ENCODE measurements at regions not wholly inside any gene's neighbourhood (a gene's known extent, or its start where the extent isn't known, plus 50 kb on each side); places are given as distances from the start of the nearest gene placed in this dataset.

GRCh38 chr11:122463530-122463929 is 192.0 kb upstream of the UBASH3B start:
- no peak for DNase-seq (ENCODE audit: low read depth)
- H3K4me3 ChIP-seq (ENCODE audit: low read depth, low read length), result no peak overlapping the region

- no peak overlapping the region for H3K4me3 ChIP-seq (ENCODE audit: low read depth, low read length)
- no peak for DNase-seq (ENCODE audit: low read depth)
Observed at GRCh38 chr11:122459064-122459463, 196.5 kb upstream of the UBASH3B start.

DNA sequence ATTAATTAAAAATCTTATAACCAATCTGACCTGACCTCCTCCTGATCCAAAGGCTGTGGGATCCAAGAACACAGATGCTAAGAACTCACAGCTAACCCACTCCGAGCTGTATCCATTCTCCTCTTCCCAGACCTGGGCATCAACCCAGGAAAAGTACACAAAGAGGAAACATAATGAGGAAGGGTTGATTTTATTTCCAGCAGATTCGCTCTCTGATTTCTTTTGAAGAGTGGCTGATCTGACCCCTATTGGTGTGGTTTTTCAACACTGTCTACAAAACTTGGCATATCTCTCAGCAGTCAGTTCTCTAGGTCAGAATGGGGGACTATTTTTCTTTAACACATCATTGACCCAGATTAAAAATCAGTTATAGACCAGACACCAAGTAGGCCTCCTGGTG is 201.9 kb upstream of the UBASH3B start:
- no peak overlapping the region for H3K4me3 ChIP-seq (ENCODE audit: low read depth, low read length)
- no peak for DNase-seq (ENCODE audit: low read depth)

- no peak overlapping the region for H3K4me3 ChIP-seq (ENCODE audit: low read depth, low read length)
- DNase-seq (ENCODE audit: low read depth), result no peak
Observed at GRCh38 chr11:122451911-122452310, 203.6 kb upstream of the UBASH3B start.

DNA sequence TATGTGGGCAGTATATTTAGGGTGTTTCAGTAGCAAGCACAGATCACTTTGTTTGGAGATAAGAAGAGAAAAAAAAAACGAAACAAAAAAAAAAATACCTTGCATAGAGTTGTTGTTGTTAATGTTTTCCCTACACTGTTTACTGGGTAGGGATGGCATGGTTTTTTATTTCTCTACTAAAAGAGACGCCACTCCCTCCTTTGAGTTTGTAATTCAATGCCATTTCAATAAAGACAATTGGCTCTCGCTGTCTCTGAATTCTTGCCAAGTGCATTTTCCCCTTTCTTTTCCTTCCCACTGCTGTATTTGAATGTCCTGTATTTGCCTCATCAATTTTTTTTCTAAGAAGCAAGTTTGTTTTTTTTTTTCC is 213.9 kb upstream of the UBASH3B start:
- no peak for DNase-seq (ENCODE audit: low read depth)
- H3K4me3 ChIP-seq (ENCODE audit: low read depth, low read length), result peak overlapping the region; percentile 30

DNA sequence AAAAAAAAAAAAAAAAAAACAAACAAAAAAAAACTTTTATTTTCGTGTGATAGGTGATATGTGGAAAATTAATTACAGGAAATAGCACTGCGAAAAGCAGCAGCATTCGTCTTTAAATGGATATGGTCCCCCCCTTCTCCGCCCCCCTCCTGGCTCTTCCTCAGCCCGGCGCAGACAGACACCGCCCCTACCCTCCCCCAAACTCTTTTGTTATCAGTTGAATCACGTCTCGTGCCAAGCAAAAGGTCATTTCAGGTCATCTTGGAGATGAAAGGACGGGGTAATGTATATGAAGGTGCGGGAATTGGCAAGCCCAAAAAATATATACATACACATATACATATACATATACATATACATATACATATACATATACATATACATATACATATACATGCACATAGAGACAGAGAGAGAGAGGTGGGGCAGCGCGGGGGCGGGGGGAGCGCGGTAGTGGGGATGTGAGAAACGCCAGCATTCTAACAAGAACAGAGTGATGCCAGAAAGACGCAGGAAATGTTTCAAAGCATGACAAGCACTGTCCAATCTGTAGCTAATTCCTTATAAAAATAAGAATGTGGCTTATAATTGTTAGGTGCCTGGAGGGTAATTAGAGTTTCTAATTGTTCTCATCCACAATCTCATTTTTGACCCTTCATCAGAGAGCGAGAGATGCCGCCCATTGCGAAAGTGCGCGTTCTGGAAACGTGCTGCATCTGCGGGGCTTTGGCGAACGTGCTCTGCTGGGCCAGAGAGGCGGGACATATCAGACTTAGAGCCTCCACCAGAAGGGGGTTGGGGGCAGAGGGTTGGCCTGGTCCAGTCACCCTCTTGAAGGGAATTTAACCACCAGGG is 214.5 kb upstream of the UBASH3B start:
- no peak for DNase-seq (ENCODE audit: low read depth)
- peak overlapping the region; percentile 30 for H3K4me3 ChIP-seq (ENCODE audit: low read depth, low read length)

- no peak for DNase-seq (ENCODE audit: low read depth)
- H3K4me3 ChIP-seq (ENCODE audit: low read depth, low read length), result peak overlapping the region; percentile 30
Observed at GRCh38 chr11:122439866-122440810, 215.4 kb upstream of the UBASH3B start.

- no peak for DNase-seq (ENCODE audit: low read depth)
Observed at GRCh38 chr11:122436188-122436555, 219.3 kb upstream of the UBASH3B start.

GRCh38 chr11:122435540-122436187 is 219.9 kb upstream of the UBASH3B start:
- H3K4me3 ChIP-seq (ENCODE audit: low read depth, low read length), result no peak overlapping the region
- no peak for DNase-seq (ENCODE audit: low read depth)

More at GRCh38 chr11:122436188-122436555, 219.3 kb upstream of the UBASH3B start:
- no peak overlapping the region for H3K4me3 ChIP-seq (ENCODE audit: low read depth, low read length)

DNA sequence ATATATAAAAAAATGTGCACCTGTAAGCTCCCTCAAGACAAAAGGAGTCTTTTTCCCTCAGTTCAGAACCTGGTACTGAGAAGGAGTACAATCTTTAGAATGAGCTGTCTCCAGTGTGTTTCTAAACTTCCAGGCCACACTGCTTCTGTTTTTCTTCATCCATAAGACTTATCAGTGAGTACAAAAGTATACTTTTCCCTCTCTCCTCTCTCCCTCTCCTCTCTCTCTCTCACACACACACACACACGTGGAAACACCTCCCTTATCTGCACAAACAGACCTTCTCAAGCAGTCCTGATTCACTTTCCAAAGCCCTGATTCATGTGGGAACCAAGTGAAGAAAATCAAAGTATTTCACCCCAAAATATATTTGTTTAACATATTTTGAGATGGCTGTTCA is 220.7 kb upstream of the UBASH3B start:
- H3K4me3 ChIP-seq (ENCODE audit: low read depth, low read length), result no peak overlapping the region
- no peak for DNase-seq (ENCODE audit: low read depth)

DNA sequence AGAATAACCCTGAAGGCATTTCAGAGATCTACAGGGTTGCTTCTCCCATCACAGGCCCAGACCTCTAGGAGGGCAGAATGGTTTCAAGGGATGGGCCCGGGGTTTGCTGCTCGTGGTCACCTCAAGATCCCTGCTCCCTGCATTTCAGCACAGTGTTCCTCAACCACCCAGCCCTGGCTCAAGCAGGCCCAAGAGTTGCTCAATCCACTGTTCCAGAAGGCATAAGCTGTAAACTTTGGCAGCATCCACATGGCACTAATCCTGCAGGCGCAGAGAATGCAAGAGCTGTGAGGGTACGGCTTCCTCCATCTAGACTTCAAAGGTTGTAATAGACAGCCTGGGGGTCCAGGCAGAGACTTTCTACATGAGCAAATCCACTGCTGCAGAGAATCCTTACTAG is 225.0 kb upstream of the UBASH3B start:
- DNase-seq (ENCODE audit: low read depth), result no peak
- no peak overlapping the region for H3K4me3 ChIP-seq (ENCODE audit: low read depth, low read length)

DNA sequence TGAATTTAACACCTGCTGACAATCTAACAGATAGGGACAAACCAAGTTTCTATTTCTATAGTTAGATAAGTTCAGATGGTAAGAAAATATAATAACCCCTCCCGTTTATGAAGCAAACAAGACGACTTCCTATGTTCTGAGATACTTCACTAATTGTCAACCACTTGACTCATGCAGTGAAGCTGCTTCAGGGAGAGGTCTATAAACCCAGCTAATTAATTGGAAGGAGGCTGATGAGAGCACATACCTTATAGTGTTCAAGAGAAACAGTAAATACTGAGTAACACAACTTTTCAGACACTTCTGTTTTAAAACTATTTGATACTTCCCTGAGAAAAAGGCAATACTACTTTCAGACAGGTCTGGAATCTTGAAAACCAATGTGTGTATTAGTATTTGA is 229.4 kb upstream of the UBASH3B start:
- no peak overlapping the region for H3K4me3 ChIP-seq (ENCODE audit: low read depth, low read length)
- no peak for DNase-seq (ENCODE audit: low read depth)

DNA sequence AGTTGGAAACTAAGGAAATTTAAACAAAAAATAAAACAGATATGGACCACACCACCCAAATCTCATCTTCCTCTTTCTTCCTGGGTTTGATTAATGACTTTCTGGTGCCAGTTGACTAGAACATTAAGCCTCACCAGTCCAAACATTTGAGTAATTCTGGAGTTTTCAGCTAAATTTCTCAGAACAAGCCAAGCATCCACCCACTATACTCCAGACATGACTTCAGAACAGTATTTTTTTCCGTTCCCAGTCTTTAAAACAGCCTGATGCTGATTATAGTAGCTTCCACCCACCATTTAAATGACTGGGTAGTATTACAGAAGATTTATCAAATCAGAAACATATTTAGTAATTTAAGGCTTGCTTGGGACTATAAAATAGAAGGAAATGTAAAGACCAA is 230.9 kb upstream of the UBASH3B start:
- no peak overlapping the region for H3K4me3 ChIP-seq (ENCODE audit: low read depth, low read length)
- DNase-seq (ENCODE audit: low read depth), result no peak

DNA sequence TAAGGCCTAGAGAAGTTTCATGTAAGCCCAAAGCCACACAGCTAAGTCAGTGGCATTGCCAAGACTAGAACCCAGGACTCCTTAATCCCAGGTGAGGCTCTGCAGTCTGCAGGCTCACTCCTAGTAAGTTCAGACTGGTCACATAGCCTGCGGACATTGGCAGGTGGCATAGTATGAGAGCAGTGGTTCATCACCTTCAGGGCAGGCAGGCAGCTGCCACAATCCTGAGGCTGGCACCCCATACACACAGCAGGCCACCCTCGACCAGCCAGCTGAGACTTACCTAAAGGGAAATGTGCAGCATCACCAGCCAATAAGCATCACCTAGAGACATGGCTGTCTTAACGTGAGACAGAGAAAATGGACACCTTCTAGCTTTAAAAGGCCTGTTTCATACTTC is 231.6 kb upstream of the UBASH3B start:
- DNase-seq (ENCODE audit: low read depth), result no peak

DNA sequence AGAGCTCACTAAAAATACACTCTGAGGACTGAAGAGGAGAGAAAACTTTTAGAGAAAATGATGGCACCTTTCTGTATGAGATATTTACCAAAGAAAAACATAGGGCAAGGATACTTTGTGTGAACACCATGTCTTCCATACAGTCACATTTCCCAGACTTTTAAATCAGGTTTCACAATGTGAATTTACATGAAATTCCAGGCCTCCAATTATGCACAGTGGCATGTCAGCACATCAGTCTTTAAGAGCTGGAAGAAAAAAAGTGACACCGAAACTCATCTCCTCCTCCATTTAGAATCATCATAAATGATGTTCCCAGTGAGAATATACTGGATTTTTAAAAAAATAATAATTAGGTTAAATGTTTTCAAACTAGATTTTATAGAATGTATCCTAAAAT is 232.2 kb upstream of the UBASH3B start:
- no peak for DNase-seq (ENCODE audit: low read depth)
- no peak overlapping the region for H3K4me3 ChIP-seq (ENCODE audit: low read depth, low read length)

More for the DNA sequence above, 231.6 kb upstream of the UBASH3B start:
- H3K4me3 ChIP-seq (ENCODE audit: low read depth, low read length), result no peak overlapping the region

DNA sequence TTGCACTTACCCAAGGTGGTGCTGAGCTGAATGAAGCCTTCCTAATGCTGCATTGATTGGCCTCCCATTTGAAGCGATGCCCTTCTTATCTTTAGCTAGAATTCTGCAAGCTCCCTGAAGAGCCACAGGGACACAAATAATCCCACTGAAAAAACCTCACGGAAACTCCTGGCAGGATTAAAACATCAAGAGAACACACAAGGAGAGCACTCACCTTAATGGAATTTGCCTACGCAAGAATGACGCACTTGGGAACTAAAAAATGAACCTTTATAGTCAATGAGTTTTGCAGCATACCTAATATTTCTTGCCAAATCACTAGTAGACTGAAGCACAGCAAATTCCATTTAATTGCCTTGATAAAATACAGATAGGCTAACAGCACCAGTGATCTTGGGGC is 232.8 kb upstream of the UBASH3B start:
- no peak for DNase-seq (ENCODE audit: low read depth)
- H3K4me3 ChIP-seq (ENCODE audit: low read depth, low read length), result no peak overlapping the region

GRCh38 chr11:122421702-122422101 is 233.8 kb upstream of the UBASH3B start:
- no peak for DNase-seq (ENCODE audit: low read depth)
- no peak overlapping the region for H3K4me3 ChIP-seq (ENCODE audit: low read depth, low read length)

- DNase-seq (ENCODE audit: low read depth), result no peak
- no peak overlapping the region for H3K4me3 ChIP-seq (ENCODE audit: low read depth, low read length)
Observed at GRCh38 chr11:122418032-122418431, 237.5 kb upstream of the UBASH3B start.

GRCh38 chr11:122414406-122415018 is 241.0 kb upstream of the UBASH3B start:
- H3K4me3 ChIP-seq (ENCODE audit: low read depth, low read length), result no peak overlapping the region
- DNase-seq (ENCODE audit: low read depth), result no peak

GRCh38 chr11:122413677-122414076 is 241.8 kb upstream of the UBASH3B start:
- DNase-seq (ENCODE audit: low read depth), result no peak
- no peak overlapping the region for H3K4me3 ChIP-seq (ENCODE audit: low read depth, low read length)
